Fibroblast of skin of scalp (primary cell): ENCODE measurements at regions not wholly inside any gene's neighbourhood (a gene's known extent, or its start where the extent isn't known, plus 50 kb on each side); places are given as distances from the start of the nearest gene placed in this dataset.

Experiments used
- DNase-seq: peaks from one replicate; pipeline ENCODE4 v3.0.0-alpha.2; 2013

- DNase-seq, result no peak
Observed at GRCh38 chr17:33481652-33482051, 188.6 kb upstream of the ASIC2 start.

GRCh38 chr17:33482636-33483035 lies 189.5 kb upstream of the ASIC2 start:
- DNase-seq, result no peak

GRCh38 chr17:33484559-33484958 lies 191.5 kb upstream of the ASIC2 start:
- DNase-seq, result no peak

DNA sequence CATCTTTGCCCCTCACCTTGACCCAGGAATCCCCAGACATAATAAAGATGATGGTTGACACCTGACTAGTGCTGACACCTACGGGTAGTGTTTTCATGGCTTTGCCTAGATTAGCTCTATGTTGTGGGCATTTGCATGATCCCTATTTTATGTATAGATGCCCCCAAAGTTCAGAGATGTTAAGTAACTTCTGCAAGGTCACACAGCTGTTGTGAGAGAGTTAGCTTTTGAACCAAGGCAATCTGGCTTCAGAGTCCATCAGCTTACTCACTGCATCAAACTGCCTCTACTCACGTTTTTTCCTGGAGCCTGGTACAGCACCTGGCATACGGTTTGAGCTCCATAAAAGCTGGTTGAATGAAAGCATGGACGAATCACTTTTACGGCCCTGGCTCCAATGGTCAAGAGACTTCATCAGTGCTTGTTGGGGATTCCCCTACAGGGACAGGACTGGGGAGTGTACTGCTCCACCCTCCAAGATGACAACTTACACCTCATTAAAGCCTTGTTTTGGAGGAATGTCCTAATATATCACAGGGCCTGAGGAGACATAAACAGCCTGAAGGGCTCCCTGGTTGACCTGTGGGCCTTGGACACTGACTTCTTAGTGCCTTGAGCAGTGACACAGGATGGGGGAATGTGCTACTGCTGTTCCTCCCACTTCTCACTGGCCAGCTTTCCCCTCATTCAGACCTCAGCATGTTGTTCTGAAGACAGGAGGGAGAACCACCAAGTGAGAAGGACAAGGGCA lies 193.2 kb upstream of the ASIC2 start:
- DNase-seq, result no peak

- no peak for DNase-seq
Observed at GRCh38 chr17:33487187-33487879, 194.2 kb upstream of the ASIC2 start.

- DNase-seq, result no peak
Observed at GRCh38 chr17:33491871-33492481, 198.9 kb upstream of the ASIC2 start.

- DNase-seq, result no peak
Observed at GRCh38 chr17:33492731-33493265, 199.7 kb upstream of the ASIC2 start.

GRCh38 chr17:33493566-33493965 lies 200.5 kb upstream of the ASIC2 start:
- peak; percentile 3 for DNase-seq

DNA sequence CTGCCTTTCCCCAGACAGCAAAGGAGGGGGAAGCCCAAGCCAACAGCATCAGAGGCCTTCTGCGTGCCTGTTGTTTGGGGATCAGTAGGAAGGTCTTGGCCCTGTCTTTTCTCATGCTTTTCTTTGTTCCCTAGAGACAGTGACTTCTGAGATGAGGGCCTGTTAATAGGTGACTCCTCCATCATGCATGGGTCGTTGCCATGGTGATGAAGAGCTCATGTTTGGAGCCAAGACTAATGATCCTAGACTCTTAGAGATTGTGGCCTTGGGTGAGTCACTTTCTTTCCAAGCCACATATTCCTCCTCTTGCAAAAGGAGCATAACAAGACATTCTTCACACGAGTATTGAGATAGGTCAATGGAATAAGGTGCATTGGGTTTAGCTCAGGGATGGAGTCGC lies 201.1 kb upstream of the ASIC2 start:
- DNase-seq, result peak; percentile 53

DNA sequence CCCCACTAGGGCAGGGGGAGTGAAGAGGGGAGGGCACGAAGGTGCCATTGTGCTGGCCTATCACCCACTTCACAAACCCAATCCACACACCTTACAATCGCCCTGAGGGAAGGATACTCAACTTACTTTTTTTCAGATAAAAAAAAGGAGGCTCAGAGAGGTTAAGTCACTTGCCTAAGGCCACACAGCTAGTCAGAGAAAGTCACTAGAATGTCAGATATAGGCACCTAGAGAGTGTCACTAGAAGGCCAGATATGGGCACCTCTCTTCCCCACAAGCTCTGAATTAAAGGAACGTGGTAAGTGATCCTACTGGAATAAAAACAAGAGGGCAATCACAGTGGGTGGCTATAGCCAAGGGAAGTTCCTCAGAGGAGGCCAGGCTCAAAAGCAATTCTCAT lies 204.5 kb upstream of the ASIC2 start:
- DNase-seq, result no peak

DNA sequence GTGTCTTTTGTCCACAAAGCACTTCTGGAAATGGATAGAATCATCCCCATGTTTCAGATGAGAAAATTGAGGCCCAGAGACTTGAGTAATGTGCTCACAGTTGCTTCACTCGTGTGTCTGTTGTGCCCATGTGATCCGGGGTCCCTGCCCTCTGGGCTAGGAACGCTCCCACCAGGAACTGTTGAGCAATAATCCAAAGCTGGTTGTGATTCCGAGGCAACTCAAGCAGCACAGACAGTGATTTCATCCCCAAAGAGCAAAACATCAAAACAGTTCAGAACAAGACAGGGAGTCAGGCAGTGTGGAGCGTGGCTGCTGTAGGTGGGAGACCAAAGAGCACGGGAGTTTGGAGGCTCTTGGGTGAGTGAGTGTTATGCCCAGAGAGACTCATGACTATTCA lies 205.0 kb upstream of the ASIC2 start:
- DNase-seq, result no peak

- no peak for DNase-seq
Observed at GRCh38 chr17:33499040-33499439, 205.9 kb upstream of the ASIC2 start.

DNA sequence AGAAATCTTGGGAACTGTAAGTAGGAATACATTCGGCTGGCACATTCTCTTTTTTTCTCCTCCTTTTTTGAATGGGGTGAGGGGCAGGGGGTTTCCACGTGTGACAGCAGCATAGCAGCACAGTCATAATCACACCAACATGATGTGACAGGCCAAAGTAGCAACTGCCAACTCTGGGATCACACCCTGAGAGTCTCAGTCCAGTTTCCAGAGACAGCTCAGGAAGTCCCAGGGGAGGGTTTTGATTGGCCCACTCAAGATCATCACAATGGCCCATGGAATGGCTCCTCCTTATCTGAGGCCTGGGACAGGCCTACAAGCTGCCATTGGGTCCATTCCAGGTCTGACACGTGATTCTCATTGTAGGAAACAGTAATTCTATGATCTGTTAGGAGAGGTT lies 207.1 kb upstream of the ASIC2 start:
- no peak for DNase-seq

DNA sequence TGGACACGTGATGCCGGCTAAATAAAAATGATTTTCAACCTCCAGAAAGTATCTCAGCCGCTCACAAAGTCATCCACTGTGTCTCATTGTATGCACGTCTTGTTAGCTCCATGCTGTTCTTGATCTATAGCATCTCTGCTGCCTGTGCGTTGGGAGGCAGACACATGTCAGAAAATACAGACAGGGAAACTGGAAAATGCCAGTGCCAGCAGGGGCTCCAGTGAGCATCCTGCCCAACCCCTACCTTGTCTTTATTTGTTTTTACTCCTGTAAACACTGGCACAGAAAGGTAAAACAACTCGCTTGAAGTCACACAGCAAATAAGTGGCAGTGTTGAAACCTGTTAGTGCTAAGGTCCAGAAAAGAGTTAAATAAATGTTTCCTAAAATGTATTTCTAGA lies 208.1 kb upstream of the ASIC2 start:
- no peak for DNase-seq

GRCh38 chr17:33504571-33504970 lies 211.5 kb upstream of the ASIC2 start:
- DNase-seq, result no peak

DNA sequence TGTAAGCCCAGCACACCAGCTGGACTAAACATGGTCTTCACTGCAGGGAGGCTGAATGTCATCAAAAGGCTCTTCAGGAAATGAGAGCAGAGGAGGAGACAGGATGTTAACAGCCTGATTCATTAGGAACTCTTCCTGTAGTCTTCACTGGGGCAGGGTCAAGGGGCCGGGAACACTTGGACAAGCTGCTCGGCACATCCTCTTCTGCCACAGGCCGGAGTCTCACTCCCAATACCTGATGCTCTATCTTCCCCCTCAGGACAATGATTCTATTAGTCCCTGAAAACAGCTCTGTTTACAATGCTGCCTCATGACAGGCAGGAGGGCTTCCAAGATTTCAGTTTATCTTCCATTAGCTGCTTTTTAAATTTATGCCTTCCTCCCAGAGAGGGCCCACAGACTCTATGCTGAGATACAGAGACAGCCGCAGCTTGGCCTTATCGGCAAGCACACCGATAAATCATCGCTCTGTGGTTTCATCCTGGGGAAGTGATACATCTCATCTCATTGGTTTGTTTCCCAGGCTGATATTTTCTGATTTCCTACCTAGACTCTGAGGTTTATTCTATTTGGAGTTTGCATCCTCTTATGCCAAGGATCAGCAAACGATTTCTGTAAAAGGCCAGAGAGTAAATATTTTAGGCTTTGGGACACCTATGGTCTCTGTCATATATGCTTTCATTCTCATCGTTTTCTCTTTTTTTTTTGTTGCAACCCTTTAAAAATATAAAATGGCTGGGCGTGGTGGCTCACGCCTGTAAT lies 214.0 kb upstream of the ASIC2 start:
- DNase-seq, result no peak

- no peak for DNase-seq
Observed at GRCh38 chr17:33508215-33508614, 215.1 kb upstream of the ASIC2 start.

DNA sequence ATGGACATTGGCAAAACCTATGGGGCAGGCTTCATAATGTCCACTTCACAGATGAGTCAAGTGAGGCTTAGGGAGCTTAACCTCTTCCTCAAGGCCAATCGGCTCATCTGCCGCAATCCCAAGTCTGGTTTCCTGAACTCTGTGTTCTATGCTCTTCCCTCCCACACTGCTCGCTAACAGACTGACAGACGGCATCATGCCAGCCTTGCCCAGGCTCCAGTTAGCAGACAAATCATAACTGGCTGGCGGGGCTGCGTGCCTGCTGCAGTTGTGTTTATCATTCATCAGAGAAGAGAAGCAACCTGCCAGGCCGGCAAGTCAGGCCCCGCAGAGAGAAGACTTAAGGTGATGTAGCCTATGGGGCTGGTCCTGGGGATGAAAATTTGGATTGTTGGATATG lies 216.2 kb upstream of the ASIC2 start:
- no peak for DNase-seq

DNA sequence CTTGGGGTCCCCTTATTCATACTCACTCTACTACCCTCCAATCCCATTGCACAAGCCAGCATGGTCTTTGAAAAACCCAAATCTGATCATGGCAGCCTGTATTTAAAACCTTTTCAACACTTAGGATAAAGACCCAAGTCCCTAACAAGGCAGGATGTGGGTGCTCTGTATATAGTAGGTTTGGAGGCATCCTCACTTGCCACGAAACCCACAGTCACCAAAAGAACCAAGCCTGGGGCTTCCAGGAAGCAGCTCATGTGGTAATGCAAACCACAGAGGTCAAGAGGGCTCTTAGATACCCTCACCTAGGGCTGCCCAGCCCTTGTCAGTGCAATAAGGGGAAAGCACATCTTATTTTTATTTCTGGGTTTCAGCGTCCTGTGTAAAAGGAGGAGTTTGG lies 218.6 kb upstream of the ASIC2 start:
- DNase-seq, result no peak

DNA sequence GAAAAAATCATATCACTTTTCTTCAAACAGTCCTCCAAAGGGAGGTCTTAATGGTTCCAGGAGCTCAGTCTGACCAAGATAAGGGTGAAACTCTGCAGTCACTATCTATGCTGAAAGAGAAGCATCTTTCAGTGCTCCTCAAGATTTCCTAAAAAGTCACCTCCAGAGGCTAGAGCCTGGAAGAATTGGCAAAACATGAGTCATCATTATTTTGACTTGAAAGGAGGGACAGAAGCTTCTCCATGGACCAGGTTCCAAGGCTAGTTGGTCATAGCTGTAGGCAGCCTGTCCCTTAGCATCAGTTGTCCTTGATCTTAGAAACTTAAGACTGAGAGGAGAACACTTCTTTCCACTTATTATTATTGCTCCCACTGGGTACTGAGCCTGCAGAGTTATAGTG lies 219.0 kb upstream of the ASIC2 start:
- no peak for DNase-seq

- no peak for DNase-seq
Observed at GRCh38 chr17:33513769-33514168, 220.7 kb upstream of the ASIC2 start.

- no peak for DNase-seq
Observed at GRCh38 chr17:33514369-33514768, 221.3 kb upstream of the ASIC2 start.

- DNase-seq, result no peak
Observed at GRCh38 chr17:33515974-33516373, 222.9 kb upstream of the ASIC2 start.
